C1 segment of cervical spinal cord (tissue), 14 donors: ENCODE measurements at regions not wholly inside any gene's neighbourhood (a gene's known extent, or its start where the extent isn't known, plus 50 kb on each side); places are given as distances from the start of the nearest gene placed in this dataset.

Experiments
- DNase-seq, 14 donors: peaks; one replicate each; lab custom pipeline; 2025; lab: John Stamatoyannopoulos, UW

DNA sequence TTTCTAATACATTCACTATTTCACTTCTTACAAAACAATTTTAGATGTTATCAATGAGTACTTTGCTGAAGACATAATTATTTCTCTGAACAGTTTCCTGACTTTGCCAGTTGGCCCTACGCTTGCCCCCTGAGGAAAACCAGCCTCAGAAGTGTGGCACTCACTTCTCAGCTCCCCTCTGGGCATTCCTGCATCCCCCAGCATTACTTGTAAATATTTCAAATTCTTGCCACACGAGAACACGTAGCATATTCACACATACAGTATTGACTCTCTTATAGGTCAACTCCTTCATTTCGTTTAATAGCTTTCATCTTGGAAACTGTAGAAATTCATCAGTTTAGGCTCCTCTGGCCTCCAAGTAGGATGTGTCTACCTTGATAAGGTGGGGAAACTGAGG, 65.2 kb downstream of the OTX2 start:
- no peak for DNase-seq

GRCh38 chr14:56744016-56744415, 66.3 kb downstream of the OTX2 start:
- no peak for DNase-seq

- no peak for DNase-seq
These were observed 67.8 kb downstream of the OTX2 start for GRCh38 chr14:56742391-56742878.

GRCh38 chr14:56741325-56741724, 69.0 kb downstream of the OTX2 start:
- DNase-seq, result no peak

DNA sequence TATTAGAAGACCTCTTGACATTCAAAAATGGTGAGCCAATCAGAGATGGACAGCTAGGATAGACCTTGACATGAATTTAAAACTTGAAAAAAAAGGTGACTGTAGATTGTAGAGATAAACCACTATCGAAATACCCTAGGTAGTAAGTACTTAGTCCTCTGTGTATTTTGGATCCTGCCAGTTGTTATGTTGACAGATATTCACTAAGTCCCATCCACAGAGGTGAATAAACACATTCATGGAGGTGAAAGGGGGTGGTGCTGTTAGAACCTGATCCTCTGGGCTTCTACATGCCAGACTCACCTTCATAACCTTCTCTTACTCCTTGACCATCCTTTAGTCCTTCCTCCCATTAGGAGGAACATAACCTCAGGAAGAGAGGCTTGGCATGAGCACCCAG, 72.3 kb downstream of the OTX2 start:
- no peak for DNase-seq

DNA sequence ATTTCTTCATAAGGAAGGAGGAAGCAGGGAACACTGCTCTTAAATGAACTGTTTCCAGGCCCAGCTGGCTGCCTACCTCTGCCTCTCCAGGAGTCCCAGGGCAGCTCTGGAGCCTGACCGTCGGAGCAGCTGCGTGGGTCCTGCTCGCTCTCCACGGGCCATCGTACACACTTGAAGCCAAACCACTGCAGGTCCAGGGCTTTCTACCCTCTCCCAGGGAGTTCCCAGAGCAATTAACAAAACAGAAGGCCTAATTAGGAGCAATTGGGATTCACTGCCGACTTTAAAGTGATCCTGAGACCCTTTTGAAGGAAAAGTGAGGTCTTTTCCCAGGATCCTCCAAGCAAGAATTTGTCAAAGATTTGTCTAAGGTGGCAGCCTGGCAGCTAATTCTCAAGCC, 76.9 kb downstream of the OTX2 start:
- no peak for DNase-seq

GRCh38 chr14:56731187-56731586, 79.1 kb downstream of the OTX2 start:
- DNase-seq, result no peak

DNA sequence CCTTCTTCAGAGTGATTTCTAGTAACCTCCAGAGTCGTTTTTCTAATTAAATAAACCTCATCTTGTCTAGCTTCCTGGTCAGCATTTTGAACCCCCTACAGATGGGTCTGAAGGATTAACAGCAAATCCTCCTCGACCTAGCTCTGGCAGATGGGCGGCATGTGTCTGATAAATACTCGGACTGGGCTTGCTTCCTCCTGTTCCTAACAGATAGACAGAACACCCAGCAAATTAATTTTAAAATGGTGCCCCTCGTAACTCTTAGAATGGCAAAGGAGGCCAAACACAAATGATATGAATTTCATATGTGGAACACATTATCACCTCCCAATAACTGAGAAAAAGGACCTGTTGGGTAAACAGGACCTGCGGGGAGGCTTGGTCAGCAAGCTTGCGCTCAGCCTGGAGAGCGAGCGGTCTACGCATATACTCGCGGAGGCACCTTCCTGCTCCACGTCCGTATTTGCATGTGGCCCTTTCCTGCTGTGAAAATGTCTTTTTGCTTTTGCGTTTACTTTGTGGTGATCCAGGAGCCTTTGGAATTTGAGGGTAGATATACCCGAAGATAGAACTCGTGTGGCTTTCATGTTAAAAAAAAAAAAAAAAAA, 79.6 kb downstream of the OTX2 start:
- no peak for DNase-seq

DNA sequence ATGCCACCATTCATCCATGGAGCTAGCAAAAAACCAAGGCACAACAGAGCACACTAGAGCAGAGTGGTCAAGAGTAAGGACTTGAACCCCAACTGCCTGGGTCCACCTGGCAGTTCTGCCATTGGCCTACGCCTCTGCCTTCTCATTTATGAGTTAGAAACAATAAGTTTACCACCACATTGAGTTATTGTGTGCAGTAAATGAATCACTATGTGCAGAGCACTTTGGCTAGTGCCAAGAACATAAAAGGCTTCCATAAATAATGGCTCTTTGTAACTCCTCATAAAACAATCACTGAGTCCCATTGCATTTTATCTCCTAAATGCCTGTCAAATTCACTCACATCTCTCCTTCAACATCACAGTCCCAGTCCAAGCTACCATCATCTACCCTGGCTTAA, 86.3 kb downstream of the OTX2 start:
- no peak for DNase-seq

- no peak for DNase-seq
These were observed 86.9 kb downstream of the OTX2 start for GRCh38 chr14:56723418-56723817.

DNA sequence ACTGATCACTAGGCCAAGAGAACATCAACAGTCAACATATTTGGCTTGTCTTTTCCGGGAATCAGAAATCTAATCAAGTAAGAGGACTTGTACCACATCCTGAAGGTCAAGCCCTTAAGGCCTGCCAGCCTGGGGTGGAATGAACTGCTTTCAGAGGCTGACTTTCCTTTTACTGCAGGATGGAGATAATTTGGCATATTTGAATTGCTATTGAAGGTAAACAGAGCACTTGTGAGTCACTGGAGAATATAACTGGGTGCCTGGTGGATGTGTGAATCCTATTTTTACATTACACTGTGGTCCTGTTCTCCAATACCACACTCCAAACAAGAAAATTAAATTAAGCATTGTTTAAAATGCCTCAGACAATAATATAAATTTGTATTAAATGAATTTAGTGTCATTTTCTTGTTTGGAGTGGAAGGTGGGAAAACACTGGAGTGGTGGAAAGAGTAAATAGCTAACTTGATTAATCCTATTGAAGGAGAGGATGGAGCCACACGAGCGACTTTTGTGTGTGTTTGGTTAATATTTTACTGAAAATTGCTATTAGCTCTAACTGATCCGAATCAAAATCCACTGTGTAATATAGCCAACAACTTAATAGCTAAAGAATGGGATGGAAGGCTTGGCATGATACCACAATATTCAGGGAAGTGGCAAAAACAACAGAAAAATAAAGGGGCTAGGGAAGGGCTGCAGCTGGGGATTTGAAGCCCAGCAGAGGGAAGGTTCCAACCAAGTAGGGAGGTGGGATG, 89.4 kb downstream of the OTX2 start:
- DNase-seq, result no peak

DNA sequence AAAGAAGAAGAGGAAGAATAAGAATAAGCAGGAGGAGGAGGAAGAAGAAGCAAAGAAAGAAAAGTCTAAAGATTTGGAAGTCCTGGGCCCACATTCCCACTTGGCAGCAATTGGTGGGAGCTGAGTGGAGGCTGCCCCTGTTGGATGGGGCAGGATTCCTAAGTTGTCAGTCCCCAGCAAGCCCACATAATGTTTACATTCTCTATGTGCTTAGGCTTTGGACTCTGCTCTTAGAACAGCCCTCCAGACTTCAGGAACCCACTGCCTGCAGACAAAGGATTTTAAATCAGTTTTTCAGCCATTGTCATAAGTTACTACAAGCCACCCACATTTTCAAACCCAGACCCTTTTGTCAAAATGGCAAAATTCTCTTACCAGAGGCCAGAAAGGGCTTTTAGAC, 92.0 kb downstream of the OTX2 start:
- DNase-seq, result no peak

DNA sequence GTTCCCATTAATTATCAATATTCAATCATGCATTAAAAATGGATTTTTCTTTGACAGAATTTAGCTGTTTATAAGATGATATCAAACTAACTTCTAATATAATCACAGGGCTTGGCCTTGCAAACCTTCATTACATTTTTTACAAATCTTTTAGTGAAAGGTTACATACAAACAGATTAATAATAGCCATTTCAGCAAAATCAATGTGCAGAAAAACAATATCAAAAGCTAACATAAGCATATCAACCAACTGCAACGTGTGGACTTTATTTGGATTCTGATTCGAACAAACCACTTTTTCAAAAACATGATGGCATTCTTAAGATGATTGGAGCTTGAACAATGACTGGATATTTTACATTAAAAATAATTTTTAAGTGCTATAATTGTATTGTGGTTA, 93.6 kb downstream of the OTX2 start:
- no peak for DNase-seq

- no peak for DNase-seq
These were observed 94.3 kb downstream of the OTX2 start for GRCh38 chr14:56715938-56716337.

GRCh38 chr14:56709201-56709600, 101.1 kb downstream of the OTX2 start:
- no peak for DNase-seq

DNA sequence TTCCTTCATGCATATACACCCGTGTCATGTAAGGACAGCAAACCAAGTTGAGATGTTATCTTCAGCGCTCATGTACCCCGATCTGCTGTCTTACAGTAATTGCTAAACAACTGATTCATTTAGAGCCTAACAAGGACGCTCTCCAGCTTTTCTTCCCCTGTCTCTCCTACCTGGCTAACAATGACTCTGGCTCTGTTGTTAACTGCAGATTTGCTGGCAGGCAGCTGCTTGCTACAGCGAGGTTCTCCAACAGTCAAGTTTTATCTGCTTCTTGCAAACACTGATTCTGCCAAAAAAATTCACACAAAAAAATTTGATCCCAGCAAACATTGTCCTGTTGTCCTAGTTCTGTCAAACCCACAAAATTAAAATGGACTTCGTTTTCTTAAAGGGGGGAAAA, 101.6 kb downstream of the OTX2 start:
- no peak for DNase-seq

- peak in 1 of 14 donors; percentile 1 for DNase-seq
These were observed 106.3 kb downstream of the OTX2 start for GRCh38 chr14:56703947-56704346.

GRCh38 chr14:56702515-56702914, 107.8 kb downstream of the OTX2 start:
- no peak for DNase-seq
